ENCODE measurements at regions not wholly inside any gene's neighbourhood (a gene's known extent, or its start where the extent isn't known, plus 50 kb on each side); places are given as distances from the start of the nearest gene placed in this dataset.

DNA sequence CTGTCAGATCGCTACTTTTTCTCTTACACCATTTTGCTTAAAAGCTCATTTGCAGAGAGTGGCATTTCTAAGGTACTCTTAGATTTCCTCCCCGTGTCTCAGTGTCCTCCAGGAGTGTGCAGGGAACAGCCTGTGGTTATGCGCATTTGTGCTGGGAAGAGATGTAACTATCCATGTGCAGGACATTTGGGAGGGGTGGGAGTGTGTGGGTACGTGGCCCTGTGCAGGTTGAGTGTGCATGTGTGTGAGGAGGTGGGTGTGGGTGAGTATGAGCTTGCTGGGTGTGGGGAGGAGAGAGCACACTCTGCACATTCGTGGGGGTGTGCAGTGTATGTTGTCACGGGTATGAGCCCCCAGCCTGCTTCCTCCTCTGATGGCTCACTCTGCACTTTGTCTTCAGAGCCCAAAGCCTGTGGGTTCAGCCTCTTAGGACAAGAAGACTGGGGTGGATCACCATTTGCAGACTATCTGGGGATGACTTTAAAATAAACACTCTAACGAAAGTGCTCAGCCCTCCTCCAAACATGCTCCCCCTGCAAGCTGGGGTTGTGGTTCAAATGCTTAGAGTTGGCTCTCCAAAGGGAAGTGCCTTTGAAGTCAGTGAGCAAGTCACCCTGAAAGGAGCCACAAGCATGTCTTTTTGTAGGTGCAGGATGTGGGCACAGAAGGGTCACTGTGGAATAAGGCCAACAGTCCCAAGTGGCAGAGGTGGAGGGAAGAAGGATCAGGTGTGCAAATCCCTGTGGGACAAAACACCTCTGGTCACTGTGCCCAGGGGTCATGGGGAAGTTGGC, 295.4 kb downstream of the RRAGC start:
- no peak overlapping the region for H3K4me3 ChIP-seq (ENCODE audit: low read depth in 1 of 5, low read length in 5 of 5)
- no peak overlapping the region for H3K9ac ChIP-seq (ENCODE audit: low read length in 5 of 5)
- no peaks in the 10 kb centered on the region for H3K9me3 ChIP-seq (ENCODE audit: control insufficient read depth in 5 of 5, low read length in 5 of 5)
- H3K27me3 ChIP-seq (ENCODE audit: control insufficient read depth in 5 of 5, insufficient read depth in 4 of 5, low read length in 5 of 5), result peaks cover 12 to 33% (median 27%) of the 10 kb centered on the region in 5 donors
- peaks cover 0 to 14% (median 4%) of the 10 kb centered on the region in 5 donors for H3K4me1 ChIP-seq (ENCODE audit: control insufficient read depth in 5 of 5, insufficient read depth in 5 of 5, low read length in 5 of 5)
- H3K36me3 ChIP-seq (ENCODE audit: control insufficient read depth in 5 of 5, insufficient read depth in 5 of 5, low read length in 5 of 5), result no peaks in the 10 kb centered on the region
- no peak overlapping the region for H3K27ac ChIP-seq (ENCODE audit: low read depth, low read length)

DNA sequence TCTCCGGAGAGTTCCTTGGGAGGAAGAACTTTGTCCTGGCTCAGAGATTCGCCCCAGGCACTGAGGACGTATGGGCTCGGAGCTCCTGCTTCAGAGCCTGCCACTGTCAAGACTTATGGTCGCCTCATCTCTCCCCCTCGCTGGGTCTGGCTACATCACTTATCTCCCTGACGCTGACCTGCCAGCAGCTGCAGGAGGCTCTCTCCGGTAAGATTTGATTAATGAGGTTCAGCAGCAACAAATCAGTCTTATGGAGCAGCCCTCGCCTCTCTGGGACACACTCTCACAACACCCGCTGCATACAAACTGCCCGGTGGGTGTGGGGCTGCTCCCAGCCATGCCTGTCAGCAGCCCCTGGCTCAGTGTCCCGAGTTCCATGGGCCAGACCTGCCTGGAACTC, 297.8 kb downstream of the RRAGC start:
- Histone ChIP-seq H3K36me3 (ENCODE audit: control insufficient read depth in 5 of 5, insufficient read depth in 5 of 5, low read length in 5 of 5) (no peaks in the 10 kb centered on the region), H3K9ac (ENCODE audit: low read length in 5 of 5) (no peak overlapping the region), H3K27ac (ENCODE audit: low read depth, low read length) (no peak overlapping the region), H3K4me1 (ENCODE audit: control insufficient read depth in 5 of 5, insufficient read depth in 5 of 5, low read length in 5 of 5) (peaks cover 0 to 11% (median 5%) of the 10 kb centered on the region in 5 donors), H3K9me3 (ENCODE audit: control insufficient read depth in 5 of 5, low read length in 5 of 5) (no peaks in the 10 kb centered on the region), H3K27me3 (ENCODE audit: control insufficient read depth in 5 of 5, insufficient read depth in 4 of 5, low read length in 5 of 5) (peaks cover 11 to 33% (median 23%) of the 10 kb centered on the region in 5 donors), H3K4me3 (ENCODE audit: low read depth in 1 of 5, low read length in 5 of 5) (no peak overlapping the region)

- no peaks in the 10 kb centered on the region for H3K9me3 ChIP-seq (ENCODE audit: control insufficient read depth in 5 of 5, low read length in 5 of 5)
- peaks cover 11 to 33% (median 23%) of the 10 kb centered on the region in 5 donors for H3K27me3 ChIP-seq (ENCODE audit: control insufficient read depth in 5 of 5, insufficient read depth in 4 of 5, low read length in 5 of 5)
Observed at GRCh38 chr1:38561110-38561509, 298.5 kb downstream of the RRAGC start.

GRCh38 chr1:38560457-38560856, 299.1 kb downstream of the RRAGC start:
- H3K9ac ChIP-seq (ENCODE audit: low read length in 5 of 5), result no peak overlapping the region

More at GRCh38 chr1:38561110-38561509, 298.5 kb downstream of the RRAGC start:
- Histone ChIP-seq H3K4me1 (ENCODE audit: control insufficient read depth in 5 of 5, insufficient read depth in 5 of 5, low read length in 5 of 5) (peaks cover 0 to 11% (median 5%) of the 10 kb centered on the region in 5 donors), H3K27ac (ENCODE audit: low read depth, low read length) (no peak overlapping the region), H3K9ac (ENCODE audit: low read length in 5 of 5) (no peak overlapping the region), H3K36me3 (ENCODE audit: control insufficient read depth in 5 of 5, insufficient read depth in 5 of 5, low read length in 5 of 5) (no peaks in the 10 kb centered on the region), H3K4me3 (ENCODE audit: low read depth in 1 of 5, low read length in 5 of 5) (no peak overlapping the region)

DNA sequence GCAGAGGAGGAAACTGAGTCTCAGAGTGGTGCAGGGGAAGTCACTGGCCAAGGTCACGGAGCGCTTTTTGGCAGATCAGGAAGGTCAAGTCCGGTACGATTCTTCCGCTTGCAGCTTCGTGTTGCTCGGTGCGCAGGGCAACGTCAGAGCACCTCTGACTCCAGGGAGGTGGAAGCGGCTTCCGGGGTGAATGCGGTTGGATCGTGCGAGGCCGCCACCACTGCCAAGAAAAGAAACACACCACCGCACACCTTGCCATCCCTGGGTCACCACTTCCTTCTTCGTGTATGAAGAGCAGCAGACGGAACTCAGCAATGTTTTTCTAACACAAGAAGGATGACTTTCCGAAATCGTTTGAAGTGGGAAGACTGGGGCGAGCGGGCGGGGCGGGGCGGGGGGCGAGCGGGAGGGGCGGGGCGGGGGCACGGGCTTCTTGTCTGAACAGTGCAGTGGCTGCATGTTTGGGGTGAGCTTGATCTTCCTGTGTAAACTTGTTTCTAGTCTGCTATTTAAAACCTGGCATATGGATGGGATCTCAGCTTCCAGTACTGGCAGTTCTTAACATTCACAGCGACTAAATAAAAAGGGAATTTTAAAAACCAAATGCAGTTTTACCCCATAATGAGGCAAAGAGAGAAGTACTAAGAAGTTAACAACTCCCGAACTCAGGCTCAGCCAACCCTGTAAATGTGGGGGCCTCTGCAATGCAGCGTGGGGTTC, 300.0 kb downstream of the RRAGC start:
- Histone ChIP-seq H3K27ac (ENCODE audit: low read depth, low read length) (no peak overlapping the region), H3K9me3 (ENCODE audit: control insufficient read depth in 5 of 5, low read length in 5 of 5) (no peaks in the 10 kb centered on the region), H3K4me1 (ENCODE audit: control insufficient read depth in 5 of 5, insufficient read depth in 5 of 5, low read length in 5 of 5) (peaks cover 0 to 11% (median 5%) of the 10 kb centered on the region in 5 donors), H3K9ac (ENCODE audit: low read length in 5 of 5) (no peak overlapping the region), H3K27me3 (ENCODE audit: control insufficient read depth in 5 of 5, insufficient read depth in 4 of 5, low read length in 5 of 5) (peaks cover 11 to 34% (median 28%) of the 10 kb centered on the region in 5 donors), H3K4me3 (ENCODE audit: low read depth in 1 of 5, low read length in 5 of 5) (peak overlapping the region in 2 of 5 donors; percentile 19 to 35), H3K36me3 (ENCODE audit: control insufficient read depth in 5 of 5, insufficient read depth in 5 of 5, low read length in 5 of 5) (no peaks in the 10 kb centered on the region)

More at GRCh38 chr1:38560457-38560856, 299.1 kb downstream of the RRAGC start:
- Histone ChIP-seq H3K36me3 (ENCODE audit: control insufficient read depth in 5 of 5, insufficient read depth in 5 of 5, low read length in 5 of 5) (no peaks in the 10 kb centered on the region), H3K4me3 (ENCODE audit: low read depth in 1 of 5, low read length in 5 of 5) (no peak overlapping the region), H3K9me3 (ENCODE audit: control insufficient read depth in 5 of 5, low read length in 5 of 5) (no peaks in the 10 kb centered on the region), H3K4me1 (ENCODE audit: control insufficient read depth in 5 of 5, insufficient read depth in 5 of 5, low read length in 5 of 5) (peaks cover 0 to 11% (median 5%) of the 10 kb centered on the region in 5 donors), H3K27ac (ENCODE audit: low read depth, low read length) (no peak overlapping the region), H3K27me3 (ENCODE audit: control insufficient read depth in 5 of 5, insufficient read depth in 4 of 5, low read length in 5 of 5) (peaks cover 11 to 33% (median 28%) of the 10 kb centered on the region in 5 donors)

DNA sequence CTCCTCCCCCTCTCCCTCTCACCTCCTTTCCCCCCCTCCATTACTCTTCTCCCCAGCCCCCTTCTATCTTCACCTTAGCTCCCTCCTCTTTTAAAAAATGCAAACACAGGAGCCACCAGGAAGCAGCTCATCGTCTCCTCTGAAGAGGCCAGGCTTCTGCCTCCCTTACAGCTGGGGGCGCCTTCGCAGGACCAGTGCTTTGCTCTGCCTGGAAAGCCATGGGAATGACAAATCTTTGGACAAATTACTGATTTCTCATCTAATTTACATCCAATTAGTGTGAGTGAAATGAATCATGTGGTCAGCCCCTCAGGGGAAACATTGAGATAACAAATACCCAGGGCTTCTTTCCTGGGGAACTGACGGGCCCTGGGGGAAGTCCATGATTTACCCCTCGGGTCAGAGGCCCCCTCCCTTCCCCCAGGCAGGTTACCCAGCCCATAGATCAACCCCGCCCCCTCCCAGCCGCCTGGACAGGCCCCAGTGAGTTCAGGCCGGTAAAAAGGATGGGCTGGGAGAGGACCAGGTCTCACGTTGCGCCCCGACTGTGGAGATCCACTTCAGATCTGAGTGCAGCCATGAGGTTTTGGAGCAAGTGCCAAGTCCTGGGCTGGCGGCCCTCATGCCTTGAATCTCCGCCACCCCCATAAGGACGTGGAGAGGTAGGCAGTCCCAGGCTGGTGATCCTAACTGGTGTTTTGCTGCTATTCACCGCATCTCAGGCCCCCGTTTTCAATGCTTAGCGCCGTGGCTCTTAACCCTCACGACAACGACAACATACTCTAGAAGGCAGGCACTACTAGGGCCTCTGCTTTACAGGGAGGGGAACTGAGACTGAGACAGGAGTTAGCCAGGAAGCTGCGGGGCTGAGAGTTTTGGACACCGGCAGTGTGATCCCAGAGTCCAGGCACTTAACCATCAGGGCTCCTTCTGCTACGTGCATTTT, 300.8 kb downstream of the RRAGC start:
- peaks cover 11 to 33% (median 25%) of the 10 kb centered on the region in 5 donors for H3K27me3 ChIP-seq (ENCODE audit: control insufficient read depth in 5 of 5, insufficient read depth in 4 of 5, low read length in 5 of 5)
- H3K27ac ChIP-seq (ENCODE audit: low read depth, low read length), result no peak overlapping the region
- H3K4me3 ChIP-seq (ENCODE audit: low read depth in 1 of 5, low read length in 5 of 5), result peak overlapping the region in 1 of 5 donors; percentile 35
- peaks cover 0 to 11% (median 5%) of the 10 kb centered on the region in 5 donors for H3K4me1 ChIP-seq (ENCODE audit: control insufficient read depth in 5 of 5, insufficient read depth in 5 of 5, low read length in 5 of 5)
- H3K9ac ChIP-seq (ENCODE audit: low read length in 5 of 5), result no peak overlapping the region
- H3K36me3 ChIP-seq (ENCODE audit: control insufficient read depth in 5 of 5, insufficient read depth in 5 of 5, low read length in 5 of 5), result no peaks in the 10 kb centered on the region
- H3K9me3 ChIP-seq (ENCODE audit: control insufficient read depth in 5 of 5, low read length in 5 of 5), result no peaks in the 10 kb centered on the region

DNA sequence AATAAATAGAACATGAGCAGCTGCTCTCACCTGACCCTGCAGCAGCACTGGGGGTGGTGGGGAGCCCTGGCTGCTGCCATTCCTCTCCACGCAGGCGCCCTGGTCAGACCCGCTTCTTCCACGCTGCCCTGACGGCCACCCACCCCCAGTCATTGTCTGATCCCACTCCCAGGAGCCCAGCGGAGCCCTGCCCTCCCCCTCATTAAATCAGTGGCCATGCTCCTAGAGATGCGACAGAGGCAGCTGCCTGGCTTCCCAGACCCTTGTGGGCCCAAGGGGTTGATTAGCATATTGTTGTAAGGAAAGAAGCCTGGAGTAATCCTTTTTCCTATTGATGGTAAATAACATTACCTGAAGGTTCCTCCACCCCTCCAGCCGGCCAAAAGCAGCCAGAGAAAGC, 301.5 kb downstream of the RRAGC start:
- H3K4me1 ChIP-seq (ENCODE audit: control insufficient read depth in 5 of 5, insufficient read depth in 5 of 5, low read length in 5 of 5), result peaks cover 0 to 11% (median 5%) of the 10 kb centered on the region in 5 donors
- H3K9ac ChIP-seq (ENCODE audit: low read length in 5 of 5), result no peak overlapping the region
- H3K36me3 ChIP-seq (ENCODE audit: control insufficient read depth in 5 of 5, insufficient read depth in 5 of 5, low read length in 5 of 5), result no peaks in the 10 kb centered on the region
- H3K9me3 ChIP-seq (ENCODE audit: control insufficient read depth in 5 of 5, low read length in 5 of 5), result no peaks in the 10 kb centered on the region
- H3K27ac ChIP-seq (ENCODE audit: low read depth, low read length), result no peak overlapping the region
- peaks cover 11 to 33% (median 25%) of the 10 kb centered on the region in 5 donors for H3K27me3 ChIP-seq (ENCODE audit: control insufficient read depth in 5 of 5, insufficient read depth in 4 of 5, low read length in 5 of 5)
- no peak overlapping the region for H3K4me3 ChIP-seq (ENCODE audit: low read depth in 1 of 5, low read length in 5 of 5)

DNA sequence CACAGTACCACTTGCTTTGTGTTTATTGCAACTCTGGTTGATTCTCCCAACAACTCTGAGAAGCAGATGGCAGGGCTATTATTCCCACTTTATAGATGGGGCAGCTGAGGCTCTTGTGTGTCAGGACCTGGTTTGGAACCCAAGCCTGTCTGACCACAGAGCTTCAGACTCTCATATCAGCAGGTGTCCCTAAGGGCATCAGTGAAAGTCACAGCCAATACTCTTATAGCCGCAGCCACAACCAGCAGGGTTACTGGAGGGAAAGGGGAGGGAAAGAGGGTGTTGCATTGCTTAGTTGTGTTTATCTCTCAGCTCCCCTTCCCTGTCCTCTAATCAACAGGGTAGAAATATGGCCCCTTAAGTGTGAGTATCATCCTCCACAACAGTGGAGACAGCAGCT, 304.0 kb downstream of the RRAGC start:
- no peak overlapping the region for H3K27ac ChIP-seq (ENCODE audit: low read depth, low read length)
- H3K9me3 ChIP-seq (ENCODE audit: control insufficient read depth in 5 of 5, low read length in 5 of 5), result no peaks in the 10 kb centered on the region

DNA sequence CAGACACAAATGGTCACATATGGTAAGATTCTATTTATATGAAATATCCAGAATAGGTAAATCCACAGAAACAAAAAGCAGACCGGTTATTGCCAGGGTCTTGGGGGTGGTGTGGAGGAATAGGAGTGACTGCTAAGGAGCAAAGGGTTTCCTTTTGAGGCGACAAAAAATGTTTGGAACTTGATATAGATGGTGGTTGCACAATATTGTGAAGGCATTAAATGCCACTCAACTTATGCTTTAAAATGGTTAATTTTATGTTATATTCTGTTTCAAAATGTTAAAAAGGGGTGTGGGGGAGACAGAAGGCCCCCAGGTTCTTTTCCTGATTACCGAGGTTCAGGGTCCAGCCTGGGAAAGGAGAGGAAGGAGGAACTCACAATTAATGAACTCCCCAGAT, 304.4 kb downstream of the RRAGC start:
- Histone ChIP-seq H3K9ac (ENCODE audit: low read length in 5 of 5) (no peak overlapping the region), H3K36me3 (ENCODE audit: control insufficient read depth in 5 of 5, insufficient read depth in 5 of 5, low read length in 5 of 5) (no peaks in the 10 kb centered on the region), H3K27ac (ENCODE audit: low read depth, low read length) (no peak overlapping the region), H3K4me3 (ENCODE audit: low read depth in 1 of 5, low read length in 5 of 5) (no peak overlapping the region), H3K4me1 (ENCODE audit: control insufficient read depth in 5 of 5, insufficient read depth in 5 of 5, low read length in 5 of 5) (peaks cover 0 to 9% (median 5%) of the 10 kb centered on the region in 5 donors), H3K9me3 (ENCODE audit: control insufficient read depth in 5 of 5, low read length in 5 of 5) (no peaks in the 10 kb centered on the region), H3K27me3 (ENCODE audit: control insufficient read depth in 5 of 5, insufficient read depth in 4 of 5, low read length in 5 of 5) (peaks cover 3 to 21% (median 13%) of the 10 kb centered on the region in 5 donors)

More for the DNA sequence above, 304.0 kb downstream of the RRAGC start:
- peaks cover 5 to 24% (median 13%) of the 10 kb centered on the region in 5 donors for H3K27me3 ChIP-seq (ENCODE audit: control insufficient read depth in 5 of 5, insufficient read depth in 4 of 5, low read length in 5 of 5)
- no peak overlapping the region for H3K4me3 ChIP-seq (ENCODE audit: low read depth in 1 of 5, low read length in 5 of 5)
- peaks cover 0 to 11% (median 5%) of the 10 kb centered on the region in 5 donors for H3K4me1 ChIP-seq (ENCODE audit: control insufficient read depth in 5 of 5, insufficient read depth in 5 of 5, low read length in 5 of 5)
- H3K9ac ChIP-seq (ENCODE audit: low read length in 5 of 5), result no peak overlapping the region
- H3K36me3 ChIP-seq (ENCODE audit: control insufficient read depth in 5 of 5, insufficient read depth in 5 of 5, low read length in 5 of 5), result no peaks in the 10 kb centered on the region

Measured in subcutaneous abdominal adipose tissue (tissue), 5 donors.